ENCODE measurements at regions not wholly inside any gene's neighbourhood (a gene's known extent, or its start where the extent isn't known, plus 50 kb on each side); places are given as distances from the start of the nearest gene placed in this dataset.
"Not testable (repeated sequence)": the region's sequence is repeated elsewhere in the genome, so short reads cannot be mapped to it uniquely, and the experiment has no call there.

DNA sequence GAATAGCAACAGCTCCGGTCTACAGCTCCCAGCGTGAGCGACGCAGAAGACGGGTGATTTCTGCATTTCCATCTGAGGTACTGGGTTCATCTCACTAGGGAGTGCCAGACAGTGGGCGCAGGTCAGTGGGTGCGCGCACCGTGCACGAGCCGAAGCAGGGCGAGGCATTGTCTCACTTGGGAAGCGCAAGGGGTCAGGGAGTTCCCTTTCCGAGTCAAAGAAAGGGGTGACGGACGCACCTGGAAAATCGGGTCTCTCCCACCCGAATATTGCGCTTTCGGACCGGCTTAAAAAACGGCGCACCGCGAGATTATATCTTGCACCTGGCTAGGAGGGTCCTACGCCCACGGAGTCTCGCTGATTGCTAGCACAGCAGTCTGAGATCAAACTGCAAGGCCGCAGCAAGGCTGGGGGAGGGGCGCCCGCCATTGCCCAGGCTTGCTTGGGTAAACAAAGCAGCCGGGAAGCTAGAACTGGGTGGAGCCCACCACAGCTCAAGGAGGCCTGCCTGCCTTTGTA, 442.3 kb upstream of the NFIA start:
- not testable (repeated sequence) for DNase-seq

DNA sequence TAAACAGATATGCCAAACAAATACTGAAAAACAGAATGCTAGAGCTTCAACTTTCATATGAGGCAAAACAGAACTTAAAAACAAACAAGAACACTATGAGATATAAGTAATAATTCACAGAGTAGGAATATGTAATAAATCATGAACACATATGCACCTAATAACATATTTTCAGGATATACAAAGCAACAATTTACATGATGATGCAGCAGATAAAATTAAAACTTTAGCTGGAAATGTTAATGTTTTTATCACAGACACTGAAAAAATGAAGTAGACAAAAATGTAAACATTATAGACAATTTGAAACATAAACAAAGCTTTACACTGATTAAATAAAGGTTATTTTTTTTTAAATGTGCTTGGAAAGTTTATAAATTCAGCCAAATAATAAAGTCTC, 443.1 kb upstream of the NFIA start:
- DNase-seq: no peak

DNA sequence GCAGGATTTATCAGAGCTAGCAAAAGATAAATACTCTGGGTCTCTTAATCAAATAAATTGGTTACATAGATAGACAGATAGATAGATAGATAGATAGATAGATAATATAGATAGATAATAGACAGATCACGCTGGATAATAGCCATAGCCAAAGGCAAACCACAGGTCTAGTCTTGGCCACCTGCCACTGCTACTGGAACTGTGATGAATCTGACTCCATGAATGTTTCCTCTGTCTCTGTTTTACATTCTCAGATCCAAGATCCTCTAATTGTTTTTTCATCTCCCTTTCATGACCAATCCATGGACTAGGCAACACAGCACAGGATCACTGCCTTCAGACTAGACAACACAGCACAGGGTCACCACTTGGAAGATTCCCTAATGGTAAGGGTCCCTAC, 444.7 kb upstream of the NFIA start:
- no peak for DNase-seq

DNA sequence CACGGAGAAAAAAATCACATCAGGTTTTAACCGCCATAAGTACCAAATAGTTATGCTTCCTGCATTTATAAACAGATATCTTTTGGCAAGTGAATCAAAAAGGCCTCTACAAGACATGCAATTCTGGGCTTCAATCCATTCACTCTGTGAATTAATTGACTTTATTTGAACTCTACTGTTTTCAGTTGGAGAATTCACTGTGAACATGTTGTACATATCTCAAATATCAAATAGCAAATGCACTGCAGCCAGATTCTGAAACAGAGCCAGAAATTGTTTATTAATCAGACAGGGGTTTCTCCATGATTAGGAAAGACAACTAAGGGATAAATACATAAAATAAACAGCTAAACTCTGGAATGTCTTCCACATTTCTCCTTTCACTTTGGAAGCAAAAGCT, 445.4 kb upstream of the NFIA start:
- no peak for DNase-seq

DNA sequence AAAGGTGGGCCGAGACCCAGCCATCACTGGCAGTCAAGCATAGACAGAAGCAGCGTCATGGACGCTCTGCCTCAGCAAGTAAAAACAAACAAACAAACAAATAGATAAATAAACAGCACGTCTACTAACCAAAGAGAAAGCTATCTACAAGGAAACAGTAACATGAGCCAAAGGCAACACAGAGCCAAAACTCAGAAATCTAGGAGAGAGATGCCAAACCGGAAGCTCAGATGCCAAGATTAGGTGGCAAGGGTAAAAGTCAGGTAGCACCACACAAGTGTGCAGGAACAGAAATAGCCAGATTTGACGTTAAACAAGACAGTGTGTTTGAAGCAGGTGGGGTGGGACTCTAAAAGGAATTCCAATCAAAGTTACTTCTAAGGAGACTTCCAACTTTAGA, 448.3 kb upstream of the NFIA start:
- no peak for DNase-seq

DNA sequence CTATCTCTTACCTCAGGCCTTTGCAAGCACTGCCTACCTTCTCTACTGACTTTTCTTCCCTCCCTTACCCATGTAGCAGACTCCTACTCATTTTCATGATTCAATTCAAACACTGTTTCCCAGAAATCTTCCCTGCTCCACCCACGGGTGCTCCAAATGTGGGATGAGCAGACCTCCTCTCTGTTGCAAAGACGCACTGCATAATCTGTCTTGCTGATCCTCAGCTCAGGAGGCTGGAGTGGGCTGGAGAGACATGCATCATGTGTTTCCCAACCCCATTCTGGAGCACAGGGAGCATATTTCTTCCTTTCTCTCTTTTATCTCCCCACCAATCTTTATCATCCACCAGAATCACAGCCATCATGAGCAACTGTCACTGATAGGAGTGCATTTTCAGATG, 459.9 kb upstream of the NFIA start:
- DNase-seq: no peak

DNA sequence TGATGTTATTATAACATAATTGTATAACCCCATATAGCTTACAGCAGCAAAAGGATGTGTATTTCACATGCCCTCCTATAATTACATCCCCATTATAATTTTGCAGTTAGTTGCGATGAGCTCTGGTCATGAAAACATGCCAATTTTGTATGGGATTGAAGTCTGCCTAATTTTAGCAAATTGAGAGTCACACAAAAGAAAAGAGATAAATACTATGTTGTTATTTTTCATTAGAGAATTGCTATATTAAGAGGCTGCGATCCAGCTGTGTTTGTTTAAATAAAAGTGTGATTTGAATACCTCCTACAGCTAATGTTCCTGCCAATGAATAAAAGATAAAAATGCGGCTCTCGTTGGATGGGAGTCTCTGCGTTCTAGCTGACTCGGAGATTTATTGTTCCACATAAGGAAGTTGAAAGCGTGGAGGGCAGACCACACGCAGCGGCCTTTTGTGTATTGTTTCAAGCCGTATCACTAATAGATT, 461.0 kb upstream of the NFIA start:
- DNase-seq: no peak

DNA sequence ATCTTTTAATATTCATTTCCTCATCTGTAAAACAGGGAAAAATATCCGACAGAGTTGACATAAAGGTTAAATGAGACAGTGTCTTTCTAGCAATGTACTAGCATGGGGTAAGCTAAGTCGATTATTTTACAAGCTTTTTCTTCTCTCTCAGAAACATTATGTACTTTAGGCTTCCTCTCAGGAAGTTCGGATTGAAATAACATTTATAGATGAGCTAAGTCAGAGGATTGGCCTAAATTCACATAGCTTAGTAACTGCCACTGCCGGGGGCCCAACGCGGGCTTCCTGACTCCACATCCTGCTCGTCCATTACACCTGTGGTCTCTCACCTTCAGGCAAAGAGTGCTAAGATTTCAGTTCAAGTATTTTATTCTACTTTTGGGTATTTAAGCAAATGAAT, 462.3 kb upstream of the NFIA start:
- no peak for DNase-seq

DNA sequence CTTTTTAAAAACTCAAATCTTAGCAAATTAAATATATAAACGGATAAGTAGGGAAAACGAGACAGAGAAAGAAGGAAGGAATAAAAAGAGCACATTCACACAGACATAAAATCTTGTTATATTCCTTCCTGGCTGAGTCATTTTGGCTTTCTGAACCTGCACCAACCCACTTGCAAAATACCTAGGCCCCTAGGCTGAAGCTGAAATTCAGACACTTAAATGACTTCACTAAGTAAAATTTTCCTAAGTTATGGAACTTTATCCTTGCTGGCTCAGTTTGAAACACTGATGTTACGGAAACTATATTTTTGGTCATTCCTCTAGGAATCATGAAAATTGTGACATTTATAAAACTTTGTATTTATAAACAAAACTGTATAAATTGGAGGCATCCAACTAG, 462.8 kb upstream of the NFIA start:
- no peak for DNase-seq

DNA sequence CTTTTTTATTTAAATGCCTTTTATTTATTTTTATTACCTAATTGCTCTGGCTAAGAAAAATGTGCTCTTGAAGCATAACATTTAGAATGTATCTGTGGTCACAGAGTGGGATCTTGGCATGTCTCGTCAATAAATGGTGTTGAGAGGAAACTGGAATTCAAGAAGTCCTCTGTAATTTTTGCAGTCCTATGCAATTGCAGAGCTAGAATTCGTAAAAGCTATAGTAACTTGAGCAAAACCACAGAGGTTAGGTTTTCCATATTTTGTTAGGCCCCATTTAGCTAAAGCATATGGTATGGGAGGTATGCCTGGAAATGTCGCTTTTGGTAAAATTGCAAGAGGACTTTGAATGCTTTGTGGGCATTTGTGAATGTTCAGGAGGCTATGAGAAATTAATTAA, 466.7 kb upstream of the NFIA start:
- no peak for DNase-seq

DNA sequence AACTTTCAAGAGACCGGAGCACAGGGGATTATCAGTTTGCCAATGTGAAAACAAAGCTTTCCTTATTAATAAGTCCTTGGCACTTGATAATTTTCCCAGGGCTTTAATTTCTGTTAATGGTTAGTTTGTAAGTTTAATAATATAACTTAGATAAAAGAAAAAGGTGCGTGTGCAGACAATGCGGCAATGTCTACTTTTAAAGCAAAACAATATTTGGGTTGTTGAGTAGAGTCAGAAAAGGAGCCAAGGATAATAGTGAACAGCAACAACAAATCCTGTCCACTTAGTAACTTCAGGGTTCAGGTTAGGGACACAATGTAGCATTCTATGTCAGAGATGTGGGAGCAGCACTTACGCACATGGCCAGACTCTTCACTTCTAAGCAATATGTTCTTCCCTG, 469.6 kb upstream of the NFIA start:
- no peak for DNase-seq

DNA sequence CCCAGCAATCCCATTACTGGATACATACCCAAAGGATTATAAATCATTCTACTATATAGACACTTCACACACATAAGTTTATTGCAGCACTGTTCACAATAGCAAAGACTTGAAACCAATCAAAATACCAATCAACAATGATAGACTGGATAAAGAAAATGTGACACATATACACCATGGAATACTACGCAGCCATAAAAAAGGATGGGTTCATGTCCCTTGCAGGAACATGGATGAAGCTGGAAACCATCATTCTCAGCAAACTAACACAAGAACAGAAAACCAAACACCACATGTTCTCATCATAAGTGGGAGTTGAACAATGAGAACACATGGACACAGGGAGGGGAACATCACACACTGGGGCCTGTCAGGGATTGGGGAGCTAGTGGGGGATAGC, 475.4 kb upstream of the NFIA start:
- not testable (repeated sequence) for DNase-seq

DNA sequence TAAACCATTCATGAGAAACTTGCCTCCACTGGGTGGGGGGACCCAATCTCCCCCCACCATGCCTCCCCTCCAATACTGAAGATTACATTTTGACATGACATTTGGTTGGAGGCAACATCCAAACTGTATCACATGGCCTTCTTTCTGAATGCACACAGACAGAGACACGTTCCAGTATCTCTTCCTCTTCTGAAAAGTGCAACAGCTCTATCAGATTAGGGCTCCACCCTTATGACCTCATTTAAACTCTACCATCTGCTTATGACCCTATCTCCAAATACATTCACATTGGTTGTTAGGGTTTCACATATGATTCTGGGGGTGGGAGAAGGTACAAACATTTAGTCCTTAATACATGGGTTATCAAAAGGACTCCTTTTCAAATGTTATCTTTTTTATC, 481.8 kb upstream of the NFIA start:
- DNase-seq: no peak

DNA sequence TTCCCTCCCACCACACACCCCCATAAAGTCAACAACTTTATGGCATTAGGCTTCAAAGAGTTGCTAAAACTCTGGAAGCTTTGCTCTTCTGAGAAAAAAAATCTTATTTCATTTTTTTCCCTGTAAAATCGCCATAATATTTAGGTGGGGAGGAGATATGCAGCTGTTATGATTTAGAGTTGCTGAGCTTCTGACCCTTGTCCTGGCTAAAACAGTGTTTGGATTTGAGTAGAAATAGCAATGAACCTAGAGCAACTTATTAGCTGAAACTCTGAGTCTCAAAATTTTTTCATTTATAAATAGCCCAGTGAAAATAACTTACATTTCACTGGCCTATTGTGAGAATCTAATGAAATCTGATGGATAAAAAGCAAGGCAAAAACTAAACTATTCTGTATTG, 482.8 kb upstream of the NFIA start:
- DNase-seq: no peak

DNA sequence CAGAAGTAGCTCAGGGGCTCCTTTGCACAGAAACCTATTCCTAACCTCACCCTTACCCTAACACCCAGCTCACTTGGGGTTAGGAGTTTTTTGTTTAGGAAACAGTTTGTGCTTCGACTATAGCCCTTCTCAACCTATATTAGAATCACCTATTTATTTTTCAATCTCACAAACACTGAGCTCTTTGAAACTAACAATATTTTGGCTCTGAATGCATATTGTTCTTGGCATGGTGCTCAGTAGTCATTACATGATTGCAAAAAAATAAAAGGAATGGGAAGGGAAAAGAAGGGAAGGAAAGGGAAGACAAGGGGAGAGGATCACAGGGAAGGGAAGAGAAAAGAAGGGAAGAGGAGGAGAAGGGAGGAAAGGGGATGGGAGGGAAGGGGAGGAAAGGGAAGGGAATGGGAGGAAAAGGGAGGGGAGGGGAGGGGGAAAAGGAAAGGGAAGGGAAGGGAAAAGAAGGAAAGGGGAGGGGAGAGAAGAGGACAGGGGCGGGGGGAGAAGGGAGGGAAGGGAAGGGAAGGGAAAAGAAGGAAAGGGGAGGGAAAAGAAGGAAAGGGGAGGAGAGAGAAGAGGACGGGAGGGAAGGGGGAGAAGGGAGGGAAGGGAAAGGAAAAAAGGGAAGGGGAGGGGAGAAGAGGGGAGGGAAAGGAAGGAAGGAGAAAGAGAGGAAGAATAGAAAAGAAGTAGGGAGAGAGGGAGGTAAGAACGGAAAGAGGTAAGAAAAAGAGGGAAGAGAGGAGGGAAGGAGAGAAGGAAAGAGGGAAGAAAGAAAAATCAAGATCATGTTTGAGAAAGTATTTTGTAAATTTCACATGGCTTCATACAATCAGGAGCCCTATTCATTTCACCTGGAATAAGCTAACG, 484.1 kb upstream of the NFIA start:
- no peak for DNase-seq

DNA sequence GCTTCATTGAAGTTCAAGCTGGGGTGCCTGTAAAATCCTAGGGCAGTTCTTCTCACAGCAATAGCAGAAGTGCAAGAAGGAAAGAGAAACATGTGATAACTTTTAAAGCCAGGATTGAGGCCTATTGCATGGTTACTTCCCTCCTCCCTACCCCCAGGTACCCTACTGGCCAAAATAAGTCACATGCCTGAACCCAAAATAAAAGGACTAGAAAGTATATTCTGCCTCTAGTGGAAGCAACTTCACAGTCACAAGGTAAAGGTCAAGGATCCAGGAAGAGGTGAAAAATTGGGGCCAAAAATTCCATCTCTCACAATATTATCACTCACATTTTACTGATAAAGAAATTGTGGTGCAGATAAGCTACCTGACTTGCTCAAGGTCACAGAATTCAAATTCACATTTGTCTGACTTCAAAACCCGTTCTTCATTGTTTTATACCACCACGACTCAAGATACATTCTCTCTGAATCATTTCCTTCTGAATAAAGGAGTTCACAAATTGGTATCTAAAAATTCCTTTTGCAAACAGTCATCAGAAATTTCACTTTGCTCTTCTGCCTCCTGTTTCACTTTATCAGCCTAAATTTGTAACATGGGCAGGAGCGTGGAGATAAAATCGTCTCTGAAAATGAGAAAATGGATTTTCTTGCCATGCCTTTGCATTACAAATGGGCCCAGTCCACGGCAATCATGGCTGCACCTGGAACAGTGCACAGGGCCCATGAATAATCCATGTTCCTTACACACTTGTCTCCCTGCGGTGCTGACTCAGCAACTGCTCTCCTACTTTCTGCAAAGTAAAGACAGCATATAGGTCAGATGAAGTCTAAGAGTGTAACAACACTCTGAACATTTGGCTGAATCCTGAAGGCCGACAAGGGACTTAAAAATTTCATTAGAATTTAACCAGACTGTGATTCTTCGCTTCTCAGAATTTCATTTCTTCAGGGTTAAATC, 485.3 kb upstream of the NFIA start:
- DNase-seq: no peak

DNA sequence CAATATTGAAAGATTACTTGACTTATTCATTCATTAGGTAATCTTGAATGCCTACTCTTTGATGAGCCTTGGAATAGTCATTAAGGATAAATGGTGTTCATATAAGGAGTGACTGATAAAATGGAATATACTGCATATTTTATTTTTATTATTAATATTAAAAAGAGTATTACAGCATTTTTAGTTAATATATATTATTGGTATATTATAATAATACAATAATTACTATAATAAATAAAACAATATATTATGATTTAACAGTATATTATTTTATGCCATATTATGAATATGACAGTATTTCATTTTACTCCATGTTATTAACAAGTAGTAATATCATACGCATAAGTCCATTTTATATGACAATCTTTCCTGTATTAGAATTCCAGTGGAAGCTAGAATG, 490.8 kb upstream of the NFIA start:
- DNase-seq: no peak

DNA sequence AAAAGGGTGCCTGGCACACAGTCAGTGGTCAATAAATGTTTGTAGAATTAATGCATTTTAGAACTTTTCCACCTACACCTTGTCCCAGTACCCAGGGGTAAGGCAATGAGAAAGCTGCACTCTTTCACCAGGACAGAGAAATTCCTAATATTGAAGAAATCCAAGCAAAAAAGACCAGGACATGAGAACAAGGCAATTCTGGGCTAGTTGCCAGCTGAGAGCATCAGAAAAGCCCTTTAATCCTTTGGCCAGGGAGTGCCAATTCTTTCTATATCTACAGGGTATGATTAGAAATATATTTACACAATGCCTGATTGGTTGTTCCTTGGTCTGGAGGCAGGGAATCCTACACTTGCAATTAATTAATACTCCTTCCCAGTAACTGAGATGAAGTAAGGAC, 492.4 kb upstream of the NFIA start:
- DNase-seq: no peak

DNA sequence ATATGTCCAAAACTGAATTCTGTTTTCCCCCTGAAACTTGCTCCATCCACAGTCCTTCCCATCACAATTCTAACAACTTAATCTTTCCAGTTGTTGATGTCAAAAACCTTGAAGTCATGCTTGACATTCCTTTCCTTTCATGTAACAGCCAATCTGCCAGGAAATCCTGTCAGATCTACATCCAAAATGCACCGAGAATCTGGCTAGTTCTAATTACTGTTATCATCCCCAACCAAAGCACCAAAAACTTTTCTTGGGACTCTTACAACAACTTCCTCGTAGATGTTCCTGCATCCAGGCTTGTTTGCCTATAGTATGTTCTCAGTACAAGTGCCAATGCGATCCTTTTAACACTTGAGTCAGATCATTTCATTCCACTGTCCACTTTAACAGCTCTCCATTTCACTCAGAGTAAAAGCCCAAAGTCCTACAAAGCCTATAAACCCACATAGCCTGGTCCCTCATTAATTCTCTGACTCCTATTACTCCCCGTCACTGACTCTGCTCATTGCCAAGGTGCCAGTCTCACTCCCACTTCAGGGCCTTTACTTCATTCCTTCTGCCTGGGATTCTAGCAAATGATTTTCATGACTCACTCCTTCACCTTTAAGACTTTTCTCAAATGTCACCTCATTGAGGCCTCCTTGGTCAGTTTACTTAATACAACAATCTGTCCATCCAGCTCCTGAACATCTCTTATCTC, 493.2 kb upstream of the NFIA start:
- DNase-seq: no peak

DNA sequence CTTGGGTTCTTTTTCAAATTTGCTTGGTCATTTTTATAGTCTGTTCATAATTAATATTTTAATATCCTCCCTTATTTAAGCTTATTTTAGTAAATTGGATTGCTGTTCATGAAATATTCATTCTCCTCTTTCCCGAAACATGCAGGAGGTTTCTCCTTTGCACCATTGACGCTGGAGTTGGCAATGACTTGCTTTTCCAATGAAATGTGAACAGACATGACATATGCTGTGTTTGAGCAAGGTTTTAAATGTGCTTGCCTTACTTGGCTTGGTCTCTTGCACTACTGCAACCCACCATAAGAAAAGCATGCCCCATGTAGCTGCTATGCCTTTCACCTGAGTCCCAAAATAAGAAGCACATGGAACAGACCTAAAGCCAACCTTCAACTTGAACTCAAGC, 498.0 kb upstream of the NFIA start:
- no peak for DNase-seq

DNA sequence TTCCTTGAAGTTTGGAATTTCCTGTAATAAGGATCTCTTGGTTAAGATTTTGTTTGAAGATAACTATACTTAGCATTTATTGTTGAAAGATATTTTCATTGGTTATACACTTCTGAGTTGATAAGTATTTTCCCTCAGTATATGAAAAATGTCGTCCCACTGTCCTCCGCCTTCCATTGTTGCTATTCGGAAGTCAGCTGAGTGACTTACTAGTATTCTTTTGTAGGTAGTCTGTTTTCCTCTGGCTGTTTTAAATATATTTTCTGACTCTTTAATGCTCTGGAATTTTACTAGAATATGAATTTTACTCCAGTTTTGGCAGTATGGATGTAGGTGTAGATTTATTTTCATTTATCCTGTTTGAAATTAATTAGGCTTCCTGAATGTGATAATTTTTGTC, 498.7 kb upstream of the NFIA start:
- DNase-seq: no peak

DNA sequence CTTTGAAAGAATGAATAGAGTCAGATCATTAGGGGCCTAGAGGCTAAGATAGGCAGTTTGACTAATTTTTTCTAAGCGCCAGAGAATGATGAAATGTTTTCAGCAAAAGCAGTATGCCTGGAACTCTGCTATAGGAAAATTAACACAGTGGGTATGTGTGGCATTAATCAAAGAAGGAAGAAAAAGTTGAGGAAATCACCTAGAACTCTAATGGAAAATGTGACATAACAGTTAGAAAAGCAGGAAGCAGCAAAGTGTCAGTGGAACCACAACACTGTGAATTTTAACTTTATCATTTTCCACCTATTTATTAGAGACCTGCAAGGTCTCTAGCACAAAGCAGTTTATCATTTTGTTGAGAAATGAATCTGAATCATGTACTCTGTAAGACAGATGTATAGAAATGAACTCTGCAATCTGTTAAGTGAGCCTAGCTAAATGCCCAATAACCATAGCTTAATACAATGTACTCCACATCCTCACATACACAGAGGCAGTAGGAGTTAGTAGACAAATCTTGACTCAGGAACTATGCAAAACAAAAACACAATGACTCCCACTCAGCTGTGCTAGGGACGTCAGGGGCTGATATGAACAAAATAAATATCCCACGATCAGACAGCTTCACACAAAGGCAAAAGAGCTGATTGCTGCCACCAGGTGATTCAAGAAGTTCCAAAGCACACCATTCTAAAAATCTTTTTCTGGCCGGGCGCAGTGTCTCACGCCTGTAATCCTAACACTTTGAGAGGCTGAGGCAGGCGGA, 500.7 kb upstream of the NFIA start:
- no peak for DNase-seq

All from effector CD8-positive, alpha-beta T cell (primary cell).